ENCODE measurements at regions not wholly inside any gene's neighbourhood (a gene's known extent, or its start where the extent isn't known, plus 50 kb on each side); places are given as distances from the start of the nearest gene placed in this dataset.
"Not testable (repeated sequence)": the region's sequence is repeated elsewhere in the genome, so short reads cannot be mapped to it uniquely, and the experiment has no call there.

DNA sequence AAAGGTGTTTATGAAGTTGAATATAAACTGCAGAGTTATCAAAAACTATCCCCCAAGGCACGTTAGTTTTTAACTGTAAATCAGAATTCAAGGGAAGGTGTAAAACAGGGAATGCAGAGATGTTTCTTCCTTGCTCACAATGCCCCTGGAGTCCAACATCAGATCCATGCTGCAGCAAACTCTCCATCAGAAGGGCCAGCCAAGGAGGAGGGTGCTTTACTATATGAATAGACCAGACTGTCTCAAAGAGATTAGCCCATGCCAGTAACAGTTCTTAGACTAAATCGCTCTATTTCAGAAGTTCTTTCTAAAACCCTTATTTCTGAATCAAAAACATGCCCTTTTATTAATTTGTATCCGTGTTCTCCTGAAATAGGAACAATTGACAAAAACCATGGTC, 362.8 kb upstream of the RPS23 start:
- no peak overlapping the region for H3K4me3 ChIP-seq (replicated peaks; ENCODE audit: low read depth, low read length)
- TF ChIP-seq, protein P1, sequence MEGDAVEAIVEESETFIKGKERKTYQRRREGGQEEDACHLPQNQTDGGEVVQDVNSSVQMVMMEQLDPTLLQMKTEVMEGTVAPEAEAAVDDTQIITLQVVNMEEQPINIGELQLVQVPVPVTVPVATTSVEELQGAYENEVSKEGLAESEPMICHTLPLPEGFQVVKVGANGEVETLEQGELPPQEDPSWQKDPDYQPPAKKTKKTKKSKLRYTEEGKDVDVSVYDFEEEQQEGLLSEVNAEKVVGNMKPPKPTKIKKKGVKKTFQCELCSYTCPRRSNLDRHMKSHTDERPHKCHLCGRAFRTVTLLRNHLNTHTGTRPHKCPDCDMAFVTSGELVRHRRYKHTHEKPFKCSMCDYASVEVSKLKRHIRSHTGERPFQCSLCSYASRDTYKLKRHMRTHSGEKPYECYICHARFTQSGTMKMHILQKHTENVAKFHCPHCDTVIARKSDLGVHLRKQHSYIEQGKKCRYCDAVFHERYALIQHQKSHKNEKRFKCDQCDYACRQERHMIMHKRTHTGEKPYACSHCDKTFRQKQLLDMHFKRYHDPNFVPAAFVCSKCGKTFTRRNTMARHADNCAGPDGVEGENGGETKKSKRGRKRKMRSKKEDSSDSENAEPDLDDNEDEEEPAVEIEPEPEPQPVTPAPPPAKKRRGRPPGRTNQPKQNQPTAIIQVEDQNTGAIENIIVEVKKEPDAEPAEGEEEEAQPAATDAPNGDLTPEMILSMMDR (IDR thresholded peaks at IDR 0.05; ENCODE audit: low read depth, low read length, missing control alignments): no peak
- no peak for DNase-seq (ENCODE audit: extremely low read depth, low read depth)

DNA sequence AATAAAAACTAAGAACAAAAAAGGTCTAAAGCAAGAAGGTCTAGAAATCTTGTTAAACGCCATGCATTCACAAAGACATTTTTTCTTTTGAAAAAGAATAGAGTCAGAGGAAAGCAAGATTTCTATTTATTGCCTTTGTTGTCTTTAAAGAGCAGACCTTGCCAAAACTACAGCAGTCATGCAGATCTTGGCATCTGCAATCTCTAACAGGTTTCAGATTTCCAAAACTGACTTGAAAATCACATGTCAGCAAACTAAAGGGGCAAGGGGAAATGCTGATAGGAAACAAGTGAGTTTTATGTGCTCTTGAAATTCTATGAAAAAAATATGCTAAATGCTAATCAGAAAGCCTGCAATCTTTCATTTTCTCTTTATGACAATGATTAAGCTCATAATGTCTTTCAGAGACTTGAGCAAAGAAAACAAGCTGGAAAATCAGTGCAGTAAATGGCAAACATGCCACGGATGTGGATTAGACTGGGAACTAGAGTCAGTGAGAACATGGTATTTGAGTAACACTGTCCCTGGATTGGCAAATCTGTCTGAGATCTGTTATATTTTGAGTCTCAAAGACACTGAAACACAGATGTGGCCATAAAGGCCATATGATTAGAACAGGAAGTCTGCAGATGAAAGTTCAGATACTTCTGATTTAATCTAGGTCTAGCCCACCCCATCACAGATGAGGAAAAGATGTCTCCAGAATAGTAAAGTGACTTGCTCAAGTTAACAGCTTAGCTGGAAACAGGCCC, 361.4 kb upstream of the RPS23 start:
- peak; percentile 5 for DNase-seq (ENCODE audit: extremely low read depth, low read depth)
- TF ChIP-seq, protein P1 (IDR thresholded peaks at IDR 0.05; ENCODE audit: low read depth, low read length, missing control alignments): no peak

DNA sequence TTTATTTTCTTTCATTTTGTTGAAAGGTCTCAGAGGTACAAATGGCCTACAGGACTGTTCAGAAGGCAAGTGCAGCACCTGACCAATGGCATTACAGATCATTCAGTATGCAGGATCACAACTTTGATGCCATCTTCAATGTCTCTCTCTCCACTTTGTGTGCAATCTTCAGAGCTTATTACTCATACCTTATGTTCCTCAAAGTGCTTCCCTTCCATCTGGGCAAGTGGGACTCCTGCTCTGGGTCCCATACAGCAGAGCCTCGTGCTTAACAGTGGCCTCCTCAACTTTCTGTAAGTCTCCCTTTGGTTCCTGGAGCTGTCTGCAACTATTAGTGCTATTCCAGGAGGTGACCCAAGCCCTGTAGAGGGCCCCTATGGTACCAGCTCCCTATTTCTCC, 358.4 kb upstream of the RPS23 start:
- H3K4me3 ChIP-seq (replicated peaks; ENCODE audit: low read depth, low read length): no peak overlapping the region
- TF ChIP-seq, protein P1 (IDR thresholded peaks at IDR 0.05; ENCODE audit: low read depth, low read length, missing control alignments): no peak
- no peak for DNase-seq (ENCODE audit: extremely low read depth, low read depth)

More for the DNA sequence above, 361.4 kb upstream of the RPS23 start:
- no peak overlapping the region for H3K4me3 ChIP-seq (replicated peaks; ENCODE audit: low read depth, low read length)

DNA sequence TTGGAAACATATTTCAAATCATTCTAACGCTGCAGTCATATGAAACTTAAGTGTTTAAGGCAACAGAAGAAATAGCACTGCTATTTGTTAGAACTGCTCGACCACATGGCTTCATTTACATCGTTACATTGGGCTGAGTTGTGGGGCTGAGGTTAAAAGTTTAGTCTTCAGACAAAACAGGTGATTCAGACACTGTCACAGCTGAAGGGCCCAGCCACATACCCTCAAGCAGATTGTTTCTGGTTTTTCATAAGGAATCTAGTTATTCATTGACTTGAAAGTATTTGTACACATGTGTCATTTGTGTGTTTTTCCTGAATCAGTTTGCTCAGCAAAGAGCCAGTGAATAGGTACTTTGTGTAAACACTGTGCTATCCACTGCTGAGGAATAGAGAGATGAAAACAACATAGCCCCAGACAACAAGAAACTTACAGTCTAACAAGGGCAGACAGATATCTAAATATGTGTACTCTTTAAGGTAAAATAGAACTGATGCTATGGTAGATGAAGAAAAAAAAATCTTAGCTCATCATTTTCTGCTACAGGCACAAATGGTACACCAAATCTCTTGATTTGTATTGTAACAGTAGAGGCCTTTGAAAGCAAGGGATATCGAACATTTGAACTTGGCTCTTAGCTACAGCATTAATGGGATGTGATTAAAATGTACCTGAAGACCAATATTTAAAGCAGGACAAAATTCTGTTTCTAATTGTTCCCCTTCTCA, 357.6 kb upstream of the RPS23 start:
- TF ChIP-seq, protein P1 (IDR thresholded peaks at IDR 0.05; ENCODE audit: low read depth, low read length, missing control alignments): no peak
- H3K4me3 ChIP-seq (replicated peaks; ENCODE audit: low read depth, low read length): no peak overlapping the region

DNA sequence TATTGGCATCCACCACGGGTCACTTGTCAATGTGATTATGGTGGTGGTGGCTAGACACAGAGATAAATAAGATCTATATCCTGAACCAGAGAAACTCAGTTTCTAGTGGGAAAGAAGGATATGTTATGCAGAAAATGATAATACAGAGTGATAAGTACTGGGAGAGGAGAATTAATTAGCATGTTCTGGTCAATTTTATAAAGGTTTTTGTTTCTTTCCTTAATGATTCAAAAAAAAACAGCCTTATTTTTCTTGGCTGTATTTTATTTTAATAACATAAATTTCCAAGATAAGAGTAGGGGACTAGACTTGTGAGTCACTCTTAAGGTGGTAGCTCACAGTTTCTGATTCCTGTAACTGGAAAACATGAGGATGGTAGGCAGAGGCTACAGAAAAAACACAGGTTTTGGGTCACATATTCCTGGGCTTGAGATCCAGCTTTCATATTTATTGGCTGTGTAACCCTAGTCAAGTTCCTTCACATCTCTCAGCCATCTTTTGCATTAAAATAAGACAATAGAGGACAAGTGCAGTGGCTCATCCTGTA, 350.3 kb upstream of the RPS23 start:
- no peak for DNase-seq (ENCODE audit: extremely low read depth, low read depth)
- no peak overlapping the region for H3K4me3 ChIP-seq (replicated peaks; ENCODE audit: low read depth, low read length)
- TF ChIP-seq, protein P1 (IDR thresholded peaks at IDR 0.05; ENCODE audit: low read depth, low read length, missing control alignments): no peak

More for the DNA sequence above, 357.6 kb upstream of the RPS23 start:
- DNase-seq (ENCODE audit: extremely low read depth, low read depth): peak; percentile 38

DNA sequence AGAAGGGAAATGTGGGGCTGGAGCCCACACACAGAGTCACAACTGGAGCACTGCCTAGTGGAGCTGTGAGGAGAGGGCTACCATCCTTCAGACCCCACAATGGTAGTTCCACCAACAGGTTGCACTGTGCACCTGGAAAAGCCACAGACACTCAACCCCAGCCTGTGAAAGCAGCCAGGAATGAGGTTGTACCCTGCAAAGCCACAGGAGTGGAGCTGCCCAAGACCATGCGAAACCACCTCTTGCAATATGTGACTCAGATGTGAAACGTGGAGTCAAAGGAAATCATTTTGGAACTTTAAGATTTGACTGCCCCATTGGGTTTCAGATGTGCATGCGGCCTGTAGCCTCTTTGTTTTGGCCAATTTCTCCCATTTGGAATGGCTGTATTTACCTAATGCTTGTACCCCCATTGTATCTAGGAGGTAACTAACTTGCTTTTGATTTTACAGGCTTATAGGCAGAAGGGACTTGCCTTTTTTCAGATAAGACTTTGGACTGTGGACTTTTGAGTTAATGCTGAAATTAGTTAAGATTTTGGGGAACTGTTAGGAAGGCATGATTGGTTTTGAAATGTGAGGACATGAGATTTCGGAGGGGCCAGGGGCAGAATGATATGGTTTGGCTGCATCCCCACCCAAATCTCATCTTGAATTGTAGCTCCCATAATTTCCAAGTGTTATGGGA, 348.9 kb upstream of the RPS23 start:
- H3K4me3 ChIP-seq (replicated peaks; ENCODE audit: low read depth, low read length); DNase-seq (ENCODE audit: extremely low read depth, low read depth): not testable (repeated sequence)

DNA sequence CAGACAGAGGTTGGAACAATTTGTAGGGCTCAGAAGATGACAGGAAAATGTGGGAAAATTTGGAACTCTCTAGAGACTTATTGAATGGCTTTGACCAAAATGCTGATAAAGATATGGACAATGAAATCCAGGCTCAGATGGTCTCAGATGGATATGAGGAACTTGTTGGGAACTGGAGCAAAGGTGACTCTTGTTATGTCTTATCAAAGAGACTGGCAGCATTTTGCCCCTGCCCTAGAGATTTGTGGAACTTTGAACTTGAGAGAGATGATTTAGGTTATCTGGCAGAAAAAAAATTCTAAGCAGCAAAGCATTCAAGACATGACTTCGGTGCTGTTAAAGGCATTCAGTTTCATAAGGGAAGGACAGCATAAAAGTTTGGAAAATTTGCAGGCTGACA, 347.9 kb upstream of the RPS23 start:
- not testable (repeated sequence) for DNase-seq (ENCODE audit: extremely low read depth, low read depth); H3K4me3 ChIP-seq (replicated peaks; ENCODE audit: low read depth, low read length)
